ENCODE measurements at regions not wholly inside any gene's neighbourhood (a gene's known extent, or its start where the extent isn't known, plus 50 kb on each side); places are given as distances from the start of the nearest gene placed in this dataset.
"Not testable (repeated sequence)": the region's sequence is repeated elsewhere in the genome, so short reads cannot be mapped to it uniquely, and the experiment has no call there.

- Histone ChIP-seq H3K4me3 (ENCODE audit: low read length) (no peak overlapping the region), H3K9me3 (replicated peaks; ENCODE audit: low read length) (no peaks in the 10 kb centered on the region), H3K36me3 (ENCODE audit: insufficient read depth, low read length) (no peaks in the 10 kb centered on the region), H3K27me3 (ENCODE audit: control insufficient read depth, insufficient read depth, low read length) (no peaks in the 10 kb centered on the region), H3K9ac (ENCODE audit: low read depth, low read length) (no peak overlapping the region), H3K4me1 (ENCODE audit: control insufficient read depth, insufficient read depth, low read length) (no peaks in the 10 kb centered on the region), H3K4me2 (ENCODE audit: low read length) (no peak overlapping the region)
These were observed 125.9 kb upstream of the KLHL4 start for GRCh38 chrX:87391742-87392141.

- Histone ChIP-seq H3K9ac (ENCODE audit: low read depth, low read length) (no peak overlapping the region), H3K27me3 (ENCODE audit: control insufficient read depth, insufficient read depth, low read length) (no peaks in the 10 kb centered on the region), H3K36me3 (ENCODE audit: insufficient read depth, low read length) (no peaks in the 10 kb centered on the region), H3K4me3 (ENCODE audit: low read length) (no peak overlapping the region), H3K4me1 (ENCODE audit: control insufficient read depth, insufficient read depth, low read length) (no peaks in the 10 kb centered on the region), H3K4me2 (ENCODE audit: low read length) (no peak overlapping the region), H3K9me3 (replicated peaks; ENCODE audit: low read length) (no peaks in the 10 kb centered on the region)
These were observed 125.2 kb upstream of the KLHL4 start for GRCh38 chrX:87392369-87392768.

DNA sequence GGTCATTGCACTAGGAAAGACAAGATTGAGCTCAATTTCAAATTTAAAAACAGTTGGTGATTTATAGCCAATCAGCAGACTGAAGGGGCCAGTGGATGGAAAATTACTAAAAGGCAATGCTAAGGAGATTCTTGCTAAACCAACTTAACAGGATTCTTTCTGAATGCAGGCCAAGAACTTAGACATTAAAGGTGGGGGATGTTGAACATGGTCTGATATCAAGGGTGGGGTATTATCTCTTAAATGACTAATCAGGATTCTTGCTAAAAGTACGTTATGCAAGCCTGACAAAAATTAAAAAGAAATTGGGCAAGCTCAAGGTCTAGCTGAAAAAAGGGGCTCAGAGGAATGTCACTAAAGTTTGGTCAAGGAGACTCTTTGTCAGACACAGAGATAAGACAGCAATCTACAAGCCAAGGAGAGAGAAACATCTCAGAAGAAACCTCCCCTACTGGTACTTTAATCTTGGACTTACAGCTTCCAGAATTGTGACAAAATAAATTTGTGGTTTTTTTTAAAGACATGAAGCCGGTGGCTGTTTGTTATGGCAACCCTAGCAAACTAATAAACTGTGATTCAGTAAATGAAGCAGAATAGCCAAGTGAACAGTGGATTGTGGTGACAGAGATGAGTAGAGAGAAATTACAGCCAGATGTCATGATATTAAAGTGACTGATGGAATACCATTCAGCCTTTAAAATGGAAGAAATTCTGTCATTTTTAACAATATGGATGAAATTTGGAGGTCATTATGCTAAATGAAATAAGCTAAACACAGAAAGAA lies 120.3 kb upstream of the KLHL4 start:
- H3K36me3 ChIP-seq (ENCODE audit: insufficient read depth, low read length): no peaks in the 10 kb centered on the region
- no peaks in the 10 kb centered on the region for H3K9me3 ChIP-seq (replicated peaks; ENCODE audit: low read length)
- H3K4me2 ChIP-seq (ENCODE audit: low read length): no peak overlapping the region
- no peak overlapping the region for H3K9ac ChIP-seq (ENCODE audit: low read depth, low read length)
- no peak overlapping the region for H3K4me3 ChIP-seq (ENCODE audit: low read length)
- no peaks in the 10 kb centered on the region for H3K4me1 ChIP-seq (ENCODE audit: control insufficient read depth, insufficient read depth, low read length)
- H3K27me3 ChIP-seq (ENCODE audit: control insufficient read depth, insufficient read depth, low read length): no peaks in the 10 kb centered on the region

GRCh38 chrX:87402256-87402655 lies 115.3 kb upstream of the KLHL4 start:
- H3K4me2 ChIP-seq (ENCODE audit: low read length): no peak overlapping the region
- no peaks in the 10 kb centered on the region for H3K9me3 ChIP-seq (replicated peaks; ENCODE audit: low read length)

GRCh38 chrX:87403551-87403950 lies 114.1 kb upstream of the KLHL4 start:
- Histone ChIP-seq H3K4me1 (ENCODE audit: control insufficient read depth, insufficient read depth, low read length) (peaks cover 1% of the 10 kb centered on the region), H3K27me3 (ENCODE audit: control insufficient read depth, insufficient read depth, low read length) (no peaks in the 10 kb centered on the region), H3K36me3 (ENCODE audit: insufficient read depth, low read length) (no peaks in the 10 kb centered on the region), H3K4me2 (ENCODE audit: low read length) (no peak overlapping the region), H3K9ac (ENCODE audit: low read depth, low read length) (no peak overlapping the region), H3K9me3 (replicated peaks; ENCODE audit: low read length) (no peaks in the 10 kb centered on the region), H3K4me3 (ENCODE audit: low read length) (no peak overlapping the region)

More at GRCh38 chrX:87402256-87402655, 115.3 kb upstream of the KLHL4 start:
- no peaks in the 10 kb centered on the region for H3K27me3 ChIP-seq (ENCODE audit: control insufficient read depth, insufficient read depth, low read length)
- H3K36me3 ChIP-seq (ENCODE audit: insufficient read depth, low read length): no peaks in the 10 kb centered on the region
- H3K4me1 ChIP-seq (ENCODE audit: control insufficient read depth, insufficient read depth, low read length): no peaks in the 10 kb centered on the region
- no peak overlapping the region for H3K4me3 ChIP-seq (ENCODE audit: low read length)
- no peak overlapping the region for H3K9ac ChIP-seq (ENCODE audit: low read depth, low read length)

DNA sequence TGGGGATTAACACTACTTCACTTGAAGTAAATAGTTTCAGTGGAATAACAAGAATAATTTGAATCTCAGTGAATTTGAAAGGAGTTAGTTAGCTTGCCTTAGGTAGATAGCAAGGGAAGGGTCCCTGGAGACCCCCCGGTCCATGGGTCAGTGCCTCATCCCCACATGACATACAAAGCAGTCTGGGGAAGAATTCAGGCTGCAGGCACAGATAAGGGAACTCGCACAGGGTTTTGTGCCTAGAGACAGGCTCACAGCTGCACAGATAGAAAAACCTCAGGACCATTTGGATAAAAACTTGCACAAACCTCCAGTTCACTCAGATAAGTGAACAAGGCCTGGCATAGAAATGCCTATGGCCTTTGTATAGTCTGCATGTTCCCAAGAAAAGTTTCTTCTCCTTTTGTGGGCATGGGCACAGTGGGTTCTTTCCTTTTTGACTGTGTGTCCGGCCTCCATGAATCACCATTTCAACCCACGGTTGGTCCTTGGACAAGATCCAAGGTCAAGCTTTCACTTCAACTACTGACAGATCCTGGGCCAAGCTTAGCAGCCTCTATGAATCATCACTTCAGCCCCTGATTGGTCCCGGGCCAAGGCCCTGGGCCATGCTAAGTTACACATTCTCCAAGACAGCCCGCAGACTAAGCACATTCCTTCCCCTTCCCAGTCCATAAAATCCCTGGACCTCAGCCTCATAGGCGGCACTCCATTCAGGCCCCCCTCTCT lies 108.3 kb upstream of the KLHL4 start:
- Histone ChIP-seq H3K4me3 (ENCODE audit: low read length) (peak overlapping the region; percentile 2), H3K36me3 (ENCODE audit: insufficient read depth, low read length) (no peaks in the 10 kb centered on the region), H3K4me1 (ENCODE audit: control insufficient read depth, insufficient read depth, low read length) (peaks cover 15% of the 10 kb centered on the region), H3K9ac (ENCODE audit: low read depth, low read length) (no peak overlapping the region), H3K4me2 (ENCODE audit: low read length) (peak overlapping the region; percentile 9), H3K27me3 (ENCODE audit: control insufficient read depth, insufficient read depth, low read length) (no peaks in the 10 kb centered on the region), H3K9me3 (replicated peaks; ENCODE audit: low read length) (no peaks in the 10 kb centered on the region)

GRCh38 chrX:87425618-87426017 lies 92.0 kb upstream of the KLHL4 start:
- H3K36me3 ChIP-seq (ENCODE audit: insufficient read depth, low read length): no peaks in the 10 kb centered on the region
- no peak overlapping the region for H3K4me2 ChIP-seq (ENCODE audit: low read length)
- H3K27me3 ChIP-seq (ENCODE audit: control insufficient read depth, insufficient read depth, low read length): no peaks in the 10 kb centered on the region

DNA sequence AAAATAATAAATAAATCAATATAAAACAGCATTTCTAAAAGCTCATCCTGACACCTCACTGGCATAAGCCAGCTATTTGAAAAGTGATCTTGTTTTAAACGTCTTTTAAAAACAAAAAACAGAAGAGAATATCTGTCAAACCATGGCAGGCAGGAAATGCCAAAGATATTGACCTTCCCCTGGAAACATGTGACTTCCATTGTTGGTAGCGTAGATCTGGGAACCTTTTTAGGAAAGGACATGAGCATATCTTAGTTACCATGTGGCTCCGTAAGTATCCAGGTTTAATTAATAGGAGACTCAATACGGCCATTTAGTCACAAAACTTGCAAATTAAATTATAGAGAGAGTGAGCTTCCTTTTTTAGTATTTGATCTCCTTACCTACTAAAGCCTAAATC lies 83.0 kb upstream of the KLHL4 start:
- no peaks in the 10 kb centered on the region for H3K9me3 ChIP-seq (replicated peaks; ENCODE audit: low read length)
- no peak overlapping the region for H3K4me3 ChIP-seq (ENCODE audit: low read length)
- no peaks in the 10 kb centered on the region for H3K36me3 ChIP-seq (ENCODE audit: insufficient read depth, low read length)
- no peak overlapping the region for H3K4me2 ChIP-seq (ENCODE audit: low read length)
- H3K9ac ChIP-seq (ENCODE audit: low read depth, low read length): no peak overlapping the region
- H3K27me3 ChIP-seq (ENCODE audit: control insufficient read depth, insufficient read depth, low read length): no peaks in the 10 kb centered on the region
- no peaks in the 10 kb centered on the region for H3K4me1 ChIP-seq (ENCODE audit: control insufficient read depth, insufficient read depth, low read length)

More at GRCh38 chrX:87425618-87426017, 92.0 kb upstream of the KLHL4 start:
- Histone ChIP-seq H3K9ac (ENCODE audit: low read depth, low read length) (no peak overlapping the region), H3K9me3 (replicated peaks; ENCODE audit: low read length) (no peaks in the 10 kb centered on the region), H3K4me3 (ENCODE audit: low read length) (no peak overlapping the region), H3K4me1 (ENCODE audit: control insufficient read depth, insufficient read depth, low read length) (no peaks in the 10 kb centered on the region)

- H3K9me3 ChIP-seq (replicated peaks; ENCODE audit: low read length); H3K27me3 ChIP-seq (ENCODE audit: control insufficient read depth, insufficient read depth, low read length); H3K4me3 ChIP-seq (ENCODE audit: low read length); H3K4me1 ChIP-seq (ENCODE audit: control insufficient read depth, insufficient read depth, low read length); H3K4me2 ChIP-seq (ENCODE audit: low read length); H3K9ac ChIP-seq (ENCODE audit: low read depth, low read length); H3K36me3 ChIP-seq (ENCODE audit: insufficient read depth, low read length): not testable (repeated sequence)
These were observed 69.0 kb upstream of the KLHL4 start for GRCh38 chrX:87448613-87449012.

DNA sequence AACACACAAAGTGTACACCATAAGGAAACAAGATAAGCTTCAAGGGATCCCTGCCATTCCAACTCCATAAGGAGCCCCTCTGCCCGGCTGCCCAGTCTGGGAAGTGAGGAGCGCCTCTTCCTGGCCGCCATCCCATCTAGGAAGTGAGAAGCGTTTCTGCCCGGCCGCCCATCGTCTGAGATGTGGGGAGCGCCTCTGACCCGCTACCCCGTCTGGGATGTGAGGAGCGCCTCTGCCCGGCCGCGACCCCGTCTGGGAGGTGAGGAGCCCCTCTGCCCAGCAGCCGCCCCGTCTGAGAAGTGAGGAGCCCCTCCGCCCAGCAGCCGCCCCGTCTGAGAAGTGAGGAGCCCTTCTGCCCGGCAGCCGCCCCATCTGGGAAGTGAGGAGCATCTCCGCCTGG lies 51.8 kb upstream of the KLHL4 start:
- not testable (repeated sequence) for H3K4me2 ChIP-seq (ENCODE audit: low read length)

More for the DNA sequence above, 51.8 kb upstream of the KLHL4 start:
- H3K36me3 ChIP-seq (ENCODE audit: insufficient read depth, low read length); H3K9me3 ChIP-seq (replicated peaks; ENCODE audit: low read length); H3K27me3 ChIP-seq (ENCODE audit: control insufficient read depth, insufficient read depth, low read length); H3K4me1 ChIP-seq (ENCODE audit: control insufficient read depth, insufficient read depth, low read length); H3K4me3 ChIP-seq (ENCODE audit: low read length); H3K9ac ChIP-seq (ENCODE audit: low read depth, low read length): not testable (repeated sequence)
